ENCODE measurements at regions not wholly inside any gene's neighbourhood (a gene's known extent, or its start where the extent isn't known, plus 50 kb on each side); places are given as distances from the start of the nearest gene placed in this dataset.
"Not testable (repeated sequence)": the region's sequence is repeated elsewhere in the genome, so short reads cannot be mapped to it uniquely, and the experiment has no call there.

DNA sequence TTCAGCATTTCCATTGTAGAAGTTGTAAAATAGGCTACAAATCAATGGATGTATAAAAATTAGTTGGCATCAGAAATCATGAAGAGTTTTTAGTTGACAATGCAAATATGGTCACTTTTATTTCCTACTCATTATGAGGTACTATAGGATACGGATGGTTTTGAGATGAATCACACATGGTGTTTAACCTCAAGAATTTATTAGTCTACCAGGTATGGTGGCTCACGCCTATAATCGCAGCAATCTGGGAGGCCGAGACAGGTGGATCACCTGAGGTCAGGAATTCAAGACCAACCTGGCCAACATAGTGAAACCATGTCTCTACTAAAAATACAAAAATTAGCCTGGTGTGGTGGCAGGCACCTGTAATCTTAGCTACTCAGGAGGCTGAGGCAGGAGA, 1119.0 kb downstream of the NXPH1 start:
- not testable (repeated sequence) for DNase-seq

DNA sequence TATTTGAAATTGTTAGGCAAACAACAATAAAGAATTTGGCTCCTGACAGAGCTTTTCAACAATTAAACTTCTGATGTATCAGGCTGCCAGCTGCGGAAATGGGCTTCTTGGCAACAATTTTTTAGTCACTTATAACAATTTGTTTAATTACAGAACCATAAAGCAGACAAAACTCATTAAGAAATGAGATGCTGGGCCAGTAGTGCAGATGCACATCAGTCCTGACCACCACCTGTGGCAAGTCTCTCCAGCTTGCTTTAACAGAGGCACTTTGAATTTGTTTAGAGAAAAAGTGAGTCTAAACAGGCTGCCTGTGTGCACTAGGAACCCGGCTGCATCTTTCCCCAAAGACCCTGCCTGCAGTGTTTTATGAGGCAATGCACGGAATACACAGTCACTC, 1124.4 kb downstream of the NXPH1 start:
- DNase-seq, result no peak

DNA sequence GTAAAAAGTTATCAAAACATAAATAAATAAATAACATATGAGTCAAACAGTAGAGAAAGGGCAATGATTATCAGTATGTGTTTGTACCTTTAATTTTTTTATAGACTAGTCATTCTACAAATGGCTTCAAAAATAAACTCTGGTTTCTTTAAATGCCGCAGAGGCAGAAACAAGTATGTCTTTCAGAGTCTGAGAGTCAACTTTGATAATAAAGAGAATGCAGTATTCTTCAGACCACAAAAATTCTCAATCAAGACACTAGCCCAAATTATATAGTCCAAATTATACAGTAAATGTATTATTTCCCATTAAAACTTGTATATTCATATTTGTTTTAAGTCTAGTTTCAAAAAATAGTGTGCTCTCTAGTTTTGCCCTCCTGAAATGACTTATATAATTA, 1142.3 kb downstream of the NXPH1 start:
- no peak for DNase-seq

DNA sequence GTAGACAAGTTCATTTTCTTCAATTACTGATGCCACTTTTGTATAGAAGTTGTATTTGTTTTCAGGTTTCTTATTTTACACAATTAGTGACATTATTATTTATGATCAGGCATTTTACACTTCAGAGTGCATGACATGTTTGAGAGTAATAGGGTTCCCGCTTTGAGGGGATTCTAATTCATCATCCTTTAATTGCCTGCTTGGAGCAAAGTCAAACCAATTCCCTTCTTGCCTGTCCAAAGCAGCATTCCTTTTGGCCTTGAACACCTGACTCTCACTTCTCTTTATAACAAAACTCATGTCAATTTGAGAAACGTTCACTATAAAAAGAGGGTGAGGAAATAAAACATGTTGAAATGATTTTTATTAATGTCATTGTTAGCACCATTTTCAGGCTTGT, 1149.4 kb downstream of the NXPH1 start:
- no peak for DNase-seq

DNA sequence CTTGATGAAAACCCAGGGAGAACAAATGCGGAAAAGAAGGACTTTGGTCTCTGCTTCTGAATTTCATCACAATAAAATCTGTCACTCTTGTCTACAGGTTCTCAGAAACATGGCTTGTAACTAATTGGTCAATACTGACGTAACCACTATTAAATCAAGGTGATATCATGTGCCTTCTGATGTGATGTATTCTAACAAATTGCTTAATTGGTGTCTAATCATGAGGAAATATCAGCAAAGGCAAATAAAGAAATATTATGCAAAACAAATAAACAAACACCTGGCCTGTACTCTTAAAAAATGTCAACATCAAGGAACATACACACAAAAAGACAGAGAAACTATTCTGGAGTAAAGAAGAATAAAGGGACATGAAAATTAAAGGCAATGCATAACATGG, 1165.0 kb downstream of the NXPH1 start:
- DNase-seq, result no peak

DNA sequence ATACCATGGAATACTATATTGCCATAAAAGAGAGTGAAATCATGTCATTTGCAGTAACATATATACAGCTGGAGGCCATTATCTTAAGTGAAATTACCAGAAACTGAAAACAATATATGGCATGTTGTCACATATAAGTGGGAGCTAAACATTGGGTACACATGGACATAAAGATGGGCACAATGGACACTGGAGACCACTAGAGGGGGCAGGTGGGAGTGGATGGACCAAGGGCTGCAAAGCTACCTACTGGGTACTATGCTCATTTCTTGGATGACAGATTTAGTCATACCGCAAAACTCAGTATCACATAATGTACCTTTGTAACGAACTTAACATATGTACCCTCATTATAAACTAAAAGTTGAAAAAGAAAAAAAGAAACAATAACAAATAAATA, 1167.6 kb downstream of the NXPH1 start:
- no peak for DNase-seq

DNA sequence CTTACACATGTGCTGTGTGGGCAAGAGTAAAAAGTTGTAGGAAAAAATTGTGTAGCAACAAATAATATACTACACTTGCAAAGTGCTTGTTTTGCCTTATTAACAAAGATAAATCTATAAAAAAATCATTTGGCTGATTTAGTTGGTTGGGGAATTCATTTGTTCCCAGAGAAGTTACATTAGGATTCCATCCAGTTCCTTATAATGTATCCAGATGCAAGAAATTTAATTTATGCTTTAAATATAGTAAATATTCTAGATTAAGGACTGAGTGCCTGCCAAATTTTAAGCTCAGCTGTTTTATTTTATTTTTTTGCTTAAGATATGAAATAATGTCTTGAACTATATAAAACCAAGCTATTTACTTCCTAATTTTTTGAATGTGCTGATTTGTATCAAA, 1169.9 kb downstream of the NXPH1 start:
- DNase-seq, result no peak

DNA sequence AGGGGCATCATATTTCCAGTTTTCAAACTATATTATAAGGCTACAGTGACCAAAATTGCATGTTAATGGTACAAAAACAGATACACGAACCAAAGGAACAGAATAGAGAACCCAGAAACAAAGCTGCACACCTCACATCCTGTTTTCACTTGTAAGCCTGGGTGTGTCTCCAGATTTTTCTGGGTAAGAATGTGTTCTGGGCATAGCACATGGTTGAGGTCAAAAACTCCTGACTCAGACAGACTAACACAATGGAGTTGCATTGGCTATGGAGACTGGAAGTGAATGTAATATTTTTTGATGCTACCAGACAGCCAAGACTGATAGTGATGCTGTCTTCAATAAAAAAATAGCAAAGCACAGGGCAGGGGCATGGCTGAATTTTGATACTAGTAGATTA, 1175.2 kb downstream of the NXPH1 start:
- DNase-seq, result no peak

DNA sequence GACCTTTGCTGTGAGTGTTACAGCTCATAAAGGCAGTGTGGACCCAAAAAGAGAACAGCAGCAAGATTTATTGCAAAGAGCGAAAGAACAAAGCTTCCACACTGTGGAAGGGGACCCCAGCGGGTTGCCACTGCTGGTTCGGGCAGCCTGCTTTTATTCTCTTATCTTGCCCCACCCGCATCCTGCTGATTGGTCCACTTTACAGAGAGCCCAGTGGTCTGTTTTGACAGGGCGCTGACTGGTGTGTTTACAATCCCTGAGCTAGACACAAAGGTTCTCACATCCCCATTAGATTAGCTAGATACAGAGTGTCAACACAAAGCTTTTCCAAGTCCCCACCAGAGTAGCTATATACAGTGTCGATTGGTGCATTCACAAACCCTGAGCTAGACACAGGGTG, 1187.5 kb downstream of the NXPH1 start:
- DNase-seq, result not testable (repeated sequence)

DNA sequence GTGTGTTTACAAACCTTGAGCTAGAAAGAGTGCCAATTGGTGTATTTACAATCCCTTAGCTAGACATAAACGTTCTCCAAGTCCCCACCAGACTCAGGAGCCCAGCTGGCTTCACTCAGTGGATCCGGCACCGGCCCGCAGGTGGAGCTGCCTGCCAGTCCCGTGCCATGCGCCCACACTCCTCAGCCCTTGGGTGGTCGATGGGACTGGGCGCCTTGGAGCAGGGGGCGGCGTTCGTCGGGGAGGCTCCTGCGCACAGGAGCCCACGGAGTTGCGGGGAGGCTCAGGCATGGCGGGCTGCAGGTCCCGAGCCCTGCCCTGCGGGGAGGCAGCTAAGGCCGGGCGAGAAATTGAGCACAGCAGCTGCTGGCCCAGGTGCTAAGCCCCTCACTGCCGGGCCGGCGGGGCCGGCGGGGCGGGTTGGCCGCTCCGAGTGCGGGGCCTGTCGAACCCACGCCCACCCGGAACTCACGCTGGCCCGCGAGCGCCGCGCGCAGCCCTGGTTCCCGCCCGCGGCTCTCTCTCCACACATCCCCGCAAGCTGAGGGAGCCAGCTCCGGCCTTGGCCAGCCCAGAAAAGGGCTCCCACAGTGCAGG, 1188.0 kb downstream of the NXPH1 start:
- not testable (repeated sequence) for DNase-seq

DNA sequence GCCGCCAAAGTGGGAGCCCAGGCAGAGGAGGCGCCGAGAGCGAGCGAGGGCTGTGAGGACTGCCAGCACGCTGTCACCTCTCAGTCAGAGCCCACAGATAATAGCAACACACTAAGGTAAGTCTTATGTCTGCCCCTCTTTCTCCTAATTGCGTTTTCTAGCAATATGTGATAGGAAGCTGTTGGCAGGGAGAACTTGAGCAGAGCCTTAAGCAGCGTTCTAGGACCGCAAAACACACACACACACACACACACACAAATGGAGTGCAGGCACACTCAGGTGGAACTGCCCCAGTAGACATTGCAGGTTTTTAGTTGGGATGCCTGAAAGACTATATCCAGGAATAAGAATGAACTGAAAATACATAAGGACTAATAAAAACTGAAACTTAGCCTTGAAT, 1188.5 kb downstream of the NXPH1 start:
- no peak for DNase-seq

DNA sequence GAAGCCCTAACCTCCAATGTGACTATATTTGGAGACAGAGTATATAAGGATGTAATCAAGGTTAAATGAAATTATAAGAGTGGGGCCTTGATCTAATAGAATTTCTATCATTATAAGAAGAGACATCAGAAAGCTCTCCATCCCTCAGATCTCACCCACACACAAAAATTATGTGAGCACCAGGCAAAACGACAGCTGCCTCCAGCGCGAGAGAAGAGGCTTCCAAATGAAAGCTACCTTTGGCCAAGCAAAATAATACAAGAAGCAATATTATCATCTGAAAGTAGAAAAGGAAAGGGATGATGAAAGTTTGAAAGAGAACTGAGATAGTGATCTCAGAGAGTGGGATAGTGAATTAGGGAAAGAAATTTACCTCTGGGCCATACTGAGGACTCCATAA, 1192.5 kb downstream of the NXPH1 start:
- no peak for DNase-seq

DNA sequence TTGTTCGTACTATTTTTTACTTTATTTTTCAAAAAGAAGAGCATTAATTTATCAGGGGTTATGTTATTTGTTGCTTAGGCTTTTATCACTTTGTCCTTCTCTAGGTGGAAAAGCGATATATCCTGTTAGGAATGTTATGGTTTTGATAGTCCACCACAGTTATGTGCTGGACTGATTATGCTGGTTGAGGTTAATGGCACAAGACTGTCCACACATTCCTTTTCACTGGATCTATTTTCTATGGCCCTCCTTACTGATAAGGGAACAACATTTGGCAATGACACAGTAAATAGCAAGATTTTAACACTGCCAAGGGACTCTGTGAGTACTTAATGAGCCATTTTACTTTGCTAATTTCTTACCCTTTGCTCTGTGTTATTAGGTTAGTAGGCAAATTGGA, 1212.3 kb downstream of the NXPH1 start:
- DNase-seq, result no peak

DNA sequence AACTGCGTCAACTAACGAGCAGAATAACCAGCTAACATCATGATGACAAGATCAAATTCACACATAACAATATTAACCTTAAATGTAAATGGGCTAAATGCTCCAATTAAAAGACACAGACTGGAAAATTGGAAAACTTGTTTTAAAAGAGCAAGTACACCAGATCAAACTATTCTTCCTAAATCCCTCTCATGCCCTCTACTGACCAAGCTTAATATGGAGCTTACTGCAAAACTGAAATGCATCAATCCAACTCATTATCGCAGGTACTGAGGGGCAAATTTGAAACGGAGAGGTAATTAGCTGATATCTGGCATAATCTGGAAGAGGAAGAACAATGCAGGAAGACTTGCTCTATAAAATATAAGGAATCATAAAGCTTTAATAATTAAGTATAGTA, 1223.8 kb downstream of the NXPH1 start:
- no peak for DNase-seq

DNA sequence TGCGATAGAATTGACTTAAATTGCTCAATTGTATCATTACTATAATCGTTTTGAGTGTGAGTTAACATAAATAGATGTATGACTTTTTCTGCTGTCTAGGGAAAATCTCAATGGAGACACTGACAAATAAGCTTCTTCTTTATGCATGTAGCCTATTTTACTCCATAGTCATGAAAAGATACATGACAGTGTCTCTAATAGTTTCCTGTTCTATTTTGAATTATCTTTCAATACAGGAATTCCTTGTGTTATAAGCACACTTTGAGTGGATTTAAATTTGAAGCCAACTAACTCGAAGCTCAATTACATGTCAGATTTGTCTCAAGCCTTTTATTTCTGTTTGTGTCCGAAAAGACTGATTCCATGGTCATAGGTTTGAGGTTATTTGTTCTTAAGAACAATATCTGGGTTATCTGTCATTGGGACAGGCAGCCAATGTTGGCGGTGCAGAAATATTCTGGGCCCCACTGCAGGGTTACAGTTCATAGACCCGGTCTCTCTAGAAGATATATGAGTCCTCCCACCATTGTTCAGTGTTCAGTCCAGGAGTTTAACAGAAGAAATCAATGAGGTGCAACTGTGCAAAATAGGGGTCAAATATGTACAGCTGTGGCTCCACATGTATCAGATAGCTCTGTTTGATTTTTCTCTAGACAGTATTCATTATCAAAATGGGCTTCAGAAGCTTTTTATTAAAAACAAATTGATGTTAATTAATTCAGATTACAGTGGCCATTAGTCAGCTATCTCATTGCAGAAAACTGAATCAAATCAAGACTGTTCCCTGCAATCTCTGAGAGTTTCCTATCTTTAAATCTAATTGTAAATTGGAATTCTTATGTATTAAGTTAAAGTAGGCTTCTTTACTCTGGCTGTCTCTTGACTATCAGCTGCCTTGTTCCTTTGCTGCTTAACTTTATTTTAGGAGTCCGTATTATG, 1238.8 kb downstream of the NXPH1 start:
- no peak for DNase-seq

DNA sequence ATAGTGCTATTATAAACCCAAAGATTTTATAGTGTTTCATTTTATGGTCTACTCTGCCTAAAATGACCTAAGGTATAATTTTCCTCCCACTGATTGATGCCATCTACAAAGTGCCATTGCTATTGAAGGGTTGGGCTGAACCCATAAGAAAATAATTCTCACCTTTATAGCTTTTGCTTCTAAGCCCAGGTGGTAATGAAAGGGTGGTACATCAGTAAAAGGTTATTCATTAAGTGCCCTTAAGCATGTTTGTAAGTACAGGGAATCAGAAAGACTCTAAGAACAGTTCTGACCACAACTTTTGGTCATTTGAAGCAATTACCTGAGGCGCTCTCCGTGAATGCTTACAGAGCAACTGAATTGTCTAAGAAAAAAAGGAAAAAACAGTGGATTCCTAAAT, 1247.3 kb downstream of the NXPH1 start:
- no peak for DNase-seq

DNA sequence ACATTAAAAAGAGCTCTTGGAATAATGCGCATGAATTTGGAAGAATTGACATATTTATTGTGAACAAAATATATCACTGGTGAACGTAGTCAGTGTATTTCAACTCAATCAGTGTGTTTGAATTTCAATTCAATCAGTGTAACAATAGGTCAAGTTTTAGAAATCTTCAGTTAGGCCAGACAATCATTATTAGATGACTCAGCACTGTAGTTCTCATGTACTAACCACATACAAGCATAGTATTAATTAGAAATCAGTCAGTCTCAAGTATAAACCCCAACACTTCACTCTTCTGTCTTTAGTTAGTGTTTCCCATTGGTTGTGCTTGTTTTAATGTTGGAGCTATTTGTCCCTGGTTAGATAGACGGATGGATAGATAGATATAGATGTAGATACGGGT, 1247.9 kb downstream of the NXPH1 start:
- DNase-seq, result no peak

DNA sequence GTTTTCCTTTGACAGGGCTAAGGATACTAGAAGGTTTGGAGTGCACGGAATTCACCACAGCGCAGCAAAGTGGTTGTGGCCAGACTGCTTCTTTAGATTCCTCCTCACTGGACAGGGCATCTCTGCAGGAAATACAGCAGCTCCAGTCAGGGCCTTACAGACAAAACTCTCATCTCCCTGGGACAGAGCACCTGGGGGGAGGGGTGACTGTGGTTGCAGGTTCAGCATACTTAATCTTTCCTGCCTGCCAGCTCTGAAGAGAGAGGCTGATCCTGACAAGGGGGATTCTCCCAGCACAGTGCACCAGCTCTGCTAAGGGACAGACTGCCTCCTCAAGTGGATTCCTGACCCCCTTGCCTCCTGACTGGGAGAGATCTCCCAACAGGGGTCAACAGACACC, 1257.9 kb downstream of the NXPH1 start:
- no peak for DNase-seq

DNA sequence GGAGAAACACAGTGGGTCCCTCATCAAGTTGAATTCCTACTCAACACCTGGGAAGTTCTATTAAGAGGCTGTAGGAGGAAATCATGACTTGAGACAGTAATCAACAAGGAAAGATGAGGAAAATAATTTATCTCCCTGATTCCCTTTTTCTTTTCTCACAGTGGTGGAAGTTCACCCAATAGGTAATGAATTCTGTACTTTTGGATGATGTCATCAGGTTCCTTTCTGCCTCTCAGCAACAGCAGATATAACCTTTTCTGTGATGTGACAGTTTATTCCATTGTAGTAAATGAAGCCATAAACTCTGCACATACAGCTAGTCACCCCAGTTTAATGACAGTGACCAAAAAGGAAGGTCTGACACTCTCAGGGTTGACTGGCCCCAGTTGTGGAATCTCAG, 1265.0 kb downstream of the NXPH1 start:
- no peak for DNase-seq

DNA sequence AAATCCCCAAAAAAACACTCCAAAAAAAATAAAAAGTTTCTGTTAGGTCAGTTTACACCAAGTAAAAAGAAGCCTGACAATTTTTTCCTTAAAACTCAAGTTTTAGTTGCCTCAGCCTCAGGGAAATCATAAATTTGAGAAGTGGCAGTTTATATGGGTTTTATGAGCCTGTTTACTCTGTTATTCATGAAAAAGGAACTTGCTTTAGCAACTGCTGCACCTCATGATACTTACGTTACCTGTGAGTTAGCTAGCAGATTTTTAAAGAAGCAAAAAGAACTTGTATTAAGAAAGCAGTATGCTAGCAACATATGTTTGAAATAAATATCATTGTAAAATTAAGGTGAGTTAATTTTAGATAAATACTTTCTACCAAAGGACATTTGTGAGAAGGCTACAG, 1264.5 kb upstream of the PHF14 start:
- no peak for DNase-seq

DNA sequence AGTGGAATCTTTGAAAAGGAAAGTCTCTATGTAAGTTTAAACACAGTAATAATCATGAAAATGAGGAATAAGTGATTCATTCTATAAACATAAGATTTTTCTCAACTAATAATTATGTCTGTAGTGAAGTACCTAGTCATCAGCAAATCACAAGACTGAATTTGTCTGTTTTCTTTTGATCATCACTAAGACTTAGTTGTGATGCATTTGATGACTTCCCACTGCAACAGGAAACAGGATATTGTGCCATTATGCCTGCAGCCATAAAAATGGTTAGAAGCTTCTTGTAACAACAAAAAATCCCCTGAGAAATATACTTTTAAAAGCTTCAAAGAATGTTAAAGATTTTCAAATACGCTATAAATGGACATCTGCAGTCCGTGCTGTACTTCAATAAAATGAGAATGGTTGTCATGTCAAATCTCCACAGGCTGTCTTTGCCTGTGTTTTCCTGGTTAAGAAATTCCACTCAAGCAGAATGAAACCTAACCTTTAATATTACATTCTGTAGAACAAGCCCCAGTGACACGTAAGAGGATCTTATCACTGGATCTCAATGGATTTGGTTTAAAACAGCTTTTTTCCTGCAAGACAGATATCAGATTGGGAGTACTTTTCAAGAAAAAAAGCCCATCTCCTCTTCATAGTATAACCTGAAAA, 1262.3 kb upstream of the PHF14 start:
- no peak for DNase-seq

DNA sequence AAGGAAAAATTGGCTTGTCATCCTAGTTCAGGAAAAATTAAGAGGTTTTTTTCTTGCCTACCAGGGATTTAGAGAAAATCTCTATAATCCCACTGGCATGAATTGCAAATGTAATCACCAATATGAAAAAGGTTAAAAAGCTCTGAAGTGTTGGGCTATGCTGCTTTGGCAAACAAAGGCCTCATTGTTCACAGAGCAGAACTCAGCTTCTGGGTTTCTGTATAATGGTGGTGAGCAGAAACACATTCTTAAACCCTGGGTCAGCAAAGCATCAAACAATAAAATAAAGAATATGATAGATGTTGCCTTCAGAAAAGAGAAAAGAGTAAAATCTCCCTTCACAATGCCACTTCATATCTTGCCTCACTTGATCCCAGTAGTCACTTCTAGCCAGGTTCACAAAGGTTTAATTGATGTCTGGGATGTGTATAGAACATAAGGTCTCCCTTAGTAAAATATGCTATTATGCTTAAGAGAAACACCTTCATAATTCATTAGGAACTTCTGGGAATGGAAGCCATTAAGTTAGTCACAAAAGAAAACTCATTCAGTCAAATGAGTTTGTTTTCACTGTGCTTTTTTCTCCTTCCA, 1255.5 kb upstream of the PHF14 start:
- no peak for DNase-seq

DNA sequence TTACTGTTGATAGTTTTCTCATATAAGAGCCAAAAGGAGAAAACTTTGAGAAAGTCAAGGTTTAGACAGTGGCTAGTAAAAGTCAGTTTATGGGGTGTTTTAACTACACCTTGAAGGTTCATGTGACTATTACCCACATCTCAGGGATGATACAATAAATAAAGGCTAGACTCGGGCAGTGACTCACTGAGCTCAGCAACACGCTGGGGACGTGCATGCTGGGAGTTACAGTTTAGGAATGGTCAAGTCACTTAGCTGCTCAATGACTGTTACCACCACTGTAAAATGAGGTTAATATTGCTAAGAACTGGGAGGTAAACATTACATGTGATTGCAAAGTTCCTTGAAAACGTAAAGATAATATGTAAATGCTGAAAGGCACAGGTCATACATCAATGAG, 1254.4 kb upstream of the PHF14 start:
- DNase-seq, result no peak

DNA sequence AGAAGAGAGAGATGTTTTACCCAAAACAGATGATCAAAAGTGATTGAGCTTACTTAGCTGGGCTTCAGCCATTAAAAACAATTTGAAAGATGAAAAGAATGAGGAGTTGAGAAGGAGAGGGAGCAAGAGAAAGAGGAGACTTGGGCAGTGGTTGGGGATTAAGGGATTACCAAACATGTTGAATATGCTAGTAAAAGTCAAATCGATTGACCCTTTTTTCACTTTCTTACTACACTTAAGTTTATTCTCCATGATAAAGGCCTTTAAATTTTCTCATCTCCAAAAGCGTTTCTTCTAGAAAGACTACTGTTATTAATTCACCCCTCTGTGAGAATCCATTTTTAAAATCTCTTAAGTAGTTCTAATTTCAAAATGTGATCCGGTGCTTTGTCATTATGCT, 1254.0 kb upstream of the PHF14 start:
- DNase-seq, result no peak

Data from activated CD4-positive, alpha-beta T cell treated with anti-CD3 and anti-CD28 coated beads for 48 hours (primary cell).